Astrocyte (in vitro differentiated cells and primary cell): ENCODE measurements at regions not wholly inside any gene's neighbourhood (a gene's known extent, or its start where the extent isn't known, plus 50 kb on each side); places are given as distances from the start of the nearest gene placed in this dataset.

ENCODE experiments used
- CTCF ChIP-seq: IDR thresholded peaks from 2 replicates; pipeline ENCODE4 v1.5.1; 2011; ENCODE audit warnings: low read depth, mild to moderate bottlenecking, inconsistent platforms, low read length, moderate library complexity; ENCODE audit not compliant: insufficient read depth
- EZH2 ChIP-seq: IDR thresholded peaks from 2 replicates; pipeline ENCODE4 v1.6.1; 2012; ENCODE audit warnings: mild to moderate bottlenecking, low read length, inconsistent platforms; ENCODE audit not compliant: insufficient read depth

- TF ChIP-seq EZH2 = no peak
- TF ChIP-seq CTCF = no peak
These were observed 213.8 kb downstream of the IBTK start for GRCh38 chr6:82033631-82034211.
